K562 (cell line): ENCODE measurements at regions not wholly inside any gene's neighbourhood (a gene's known extent, or its start where the extent isn't known, plus 50 kb on each side); places are given as distances from the start of the nearest gene placed in this dataset.

Experiments used
- ATAC-seq: fragments of 200-7000 bp; cut with Tn5 transposase; 3 replicates; pipeline ENCODE4 v1.9.1; 2020; ENCODE audit warnings: moderate library complexity
- BruUV-seq: library from RNA; stranded (reverse); fragments of 400-500 nt; replicated peaks from 2 replicates; lab custom pipeline; 2021; lab: Mats Ljungman, UMichigan
- CTCF ChIA-PET: fragments of 300-600 bp; formaldehyde crosslinking; extraction: SDS; loops from one replicate; lab custom pipeline; 2021; ENCODE audit warnings: low intra/inter-chr PET ratio; lab: Yijun Ruan, JAX
- POLR2A ChIA-PET: fragments of 300-600, 350-650 bp; sonication (Branson Sonifier 250); formaldehyde crosslinking; extraction: SDS; loops from one replicate; lab custom pipeline; 2021; ENCODE audit warnings: antibody characterized with exemption, inconsistent platforms; lab: Yijun Ruan, JAX
- DNase-seq, 4 experiments: peaks; one replicate each; pipeline versions ENCODE4 v3.0.0 to v3.0.0-alpha.2; 2011 to 2018; ENCODE audit warnings: low spot score in 3 of 4, mixed read lengths in 3 of 4; ENCODE audit errors: extremely low read depth in 1 of 4
- FAIRE-seq: peaks from 2 replicates; lab custom pipeline; 2011; peaks lifted over from hg19 to GRCh38; lab: Jason Lieb, UNC
- H2AFZ ChIP-seq: 2 replicates; pipeline ENCODE4 v1.6.0; 2011; ENCODE audit warnings: low read depth, low read length, control low read depth, inconsistent platforms
- H3K27ac ChIP-seq: fragments of 200-600 bp; 3 replicates; pipeline ENCODE4 v1.8.0; 2011; ENCODE audit warnings: low read depth, mild to moderate bottlenecking, control low read depth, inconsistent platforms, low read length, moderate library complexity, mixed read lengths; ENCODE audit errors: extremely low read depth
- H3K27me3 ChIP-seq, 2 experiments: fragments of 300-600 bp in 1 of 2; 2 replicates in 1 of 2; 3 replicates in 1 of 2; pipeline versions ENCODE4 v1.6.0 to v1.8.0; 2011; ENCODE audit warnings: inconsistent platforms in 2 of 2, low read length in 2 of 2, mild to moderate bottlenecking in 1 of 2, mixed read lengths in 1 of 2, moderate library complexity in 1 of 2; ENCODE audit not compliant: control insufficient read depth in 2 of 2, insufficient read depth in 2 of 2
- H3K36me3 ChIP-seq: fragments of 300-600 bp; 3 replicates; pipeline ENCODE4 v1.8.0; 2011; ENCODE audit warnings: mild to moderate bottlenecking, low read length, inconsistent platforms; ENCODE audit not compliant: control insufficient read depth, insufficient read depth
- H3K4me1 ChIP-seq, 2 experiments: fragments of 200-600 bp in 1 of 2; replicated peaks in 1 of 2; 2 replicates in 1 of 2; 3 replicates in 1 of 2; pipeline versions ENCODE4 v1.5.1 to v1.8.0; 2011; ENCODE audit warnings: inconsistent platforms in 2 of 2, low read length in 2 of 2, mild to moderate bottlenecking in 1 of 2, mixed read lengths in 1 of 2, moderate library complexity in 1 of 2; ENCODE audit not compliant: control insufficient read depth in 2 of 2, insufficient read depth in 2 of 2
- H3K4me2 ChIP-seq: 2 replicates; pipeline ENCODE4 v1.6.1; 2011; ENCODE audit warnings: low read length, control low read depth, inconsistent platforms, mixed read lengths; ENCODE audit not compliant: insufficient read depth
- H3K4me3 ChIP-seq: fragments of 200-600 bp; sonication (generic), shearing (Covaris generic); 2 replicates; pipeline ENCODE4 v1.5.1; 2016; ENCODE audit warnings: control low read depth, inconsistent platforms
- H3K79me2 ChIP-seq: fragments of 200-600 bp; 3 replicates; pipeline ENCODE4 v1.8.0; 2011; ENCODE audit warnings: low read length, inconsistent platforms; ENCODE audit not compliant: control insufficient read depth, insufficient read depth
- H3K9ac ChIP-seq, 2 experiments: 2 replicates each; pipeline versions ENCODE4 v1.6.0 to v1.6.1; 2011; ENCODE audit warnings: low read depth in 2 of 2, low read length in 2 of 2, control low read depth in 1 of 2, inconsistent platforms in 1 of 2, mild to moderate bottlenecking in 1 of 2, mixed read lengths in 1 of 2; ENCODE audit not compliant: insufficient read depth in 1 of 2
- H3K9me1 ChIP-seq: one replicate; pipeline ENCODE4 v1.6.0; 2011; ENCODE audit warnings: inconsistent platforms, mild to moderate bottlenecking, low read length, moderate library complexity; ENCODE audit not compliant: control insufficient read depth, insufficient read depth
- H3K9me3 ChIP-seq: replicated peaks from 2 replicates; pipeline ENCODE4 v1.5.1; 2011; ENCODE audit warnings: low read depth, low read length, inconsistent platforms; ENCODE audit not compliant: control insufficient read depth, insufficient read depth
- H4K20me1 ChIP-seq: replicated peaks from 2 replicates; pipeline ENCODE4 v1.6.1; 2011; ENCODE audit warnings: low read length, inconsistent platforms, mixed read lengths; ENCODE audit not compliant: control insufficient read depth, insufficient read depth
- CREB1 ChIP-seq, 2 experiments: sonication (generic) in 1 of 2; formaldehyde crosslinking in 1 of 2; IDR thresholded peaks; 2 replicates each; pipeline versions ENCODE4 v1.6.1 to v1.8.0; 2012 to 2022; ENCODE audit warnings: inconsistent platforms in 1 of 2, mild to moderate bottlenecking in 1 of 2, missing genetic modification reagents in 1 of 2, moderate library complexity in 1 of 2
- FOXJ3 ChIP-seq: sonication (generic); formaldehyde crosslinking; IDR thresholded peaks from 2 replicates; pipeline ENCODE4 v1.4.0; 2020; ENCODE audit warnings: mild to moderate bottlenecking, missing genetic modification reagents
- HMGN3 ChIP-seq: IDR thresholded peaks from 2 replicates; pipeline ENCODE4 v1.6.1; 2011; ENCODE audit warnings: borderline replicate concordance, low read depth, mild to moderate bottlenecking, mixed read lengths, low read length; ENCODE audit not compliant: insufficient read length; ENCODE audit errors: extremely low read depth
- MCM7 ChIP-seq, 2 experiments: fragments of 450-650 bp; IDR thresholded peaks; 2 replicates each; pipeline ENCODE4 v1.6.1; 2016 to 2018
- MXD1 ChIP-seq: fragments of 250-450 bp; sonication (Bioruptor Pico); IDR thresholded peaks from 2 replicates; pipeline ENCODE4 v1.8.0; 2021; ENCODE audit warnings: borderline replicate concordance, mild to moderate bottlenecking, moderate library complexity; ENCODE audit not compliant: poor library complexity, severe bottlenecking
- NCOA1 ChIP-seq: fragments of 450-650 bp; IDR thresholded peaks from 2 replicates; pipeline ENCODE4 v1.6.1; 2016; ENCODE audit warnings: low read depth
- ZBTB17 ChIP-seq: fragments of 450-650 bp; formaldehyde crosslinking; IDR thresholded peaks from 2 replicates; pipeline ENCODE4 v1.4.0; 2020; ENCODE audit warnings: mild to moderate bottlenecking
- ZBTB5 ChIP-seq: fragments of 450-650 bp; IDR thresholded peaks from 2 replicates; pipeline ENCODE4 v1.6.1; 2017; ENCODE audit warnings: antibody characterized with exemption
- ZKSCAN1 ChIP-seq: fragments of 150-350 bp; IDR thresholded peaks from 2 replicates; pipeline ENCODE4 v1.6.1; 2016; ENCODE audit warnings: low read depth, low read length
- ZNF124 ChIP-seq: sonication (generic); formaldehyde crosslinking; IDR thresholded peaks from 2 replicates; pipeline ENCODE4 v1.8.1; 2022; ENCODE audit warnings: missing genetic modification reagents
- ZNF586 ChIP-seq: fragments of 450-650 bp; formaldehyde crosslinking; conservative IDR thresholded peaks from 2 replicates; pipeline ENCODE4 v1.4.0; 2020; ENCODE audit warnings: mild to moderate bottlenecking, moderate library complexity
- WGBS: fragments of 100-300 bp; shearing (Covaris generic); methylation state at CpG from one replicate; pipeline ENCODE4 v1.1.6; 2016; ENCODE audit warnings: low coverage, mixed read lengths; ENCODE audit not compliant: insufficient coverage; ENCODE audit errors: missing lambda C conversion rate; 5-methylcytosine and 5-hydroxymethylcytosine counted together
- in situ Hi-C: fragments of 300-500 bp; cut with MboI; formaldehyde crosslinking; loops from 4 replicates; pipeline ENCODE4 v1.15.0; 2018; ENCODE audit warnings: inconsistent platforms, mixed read lengths
- intact Hi-C: fragments of 100-400 bp; cut with micrococcal nuclease; formaldehyde crosslinking; loops from 2 replicates; pipeline ENCODE4 v1.14.2; 2022

DNA sequence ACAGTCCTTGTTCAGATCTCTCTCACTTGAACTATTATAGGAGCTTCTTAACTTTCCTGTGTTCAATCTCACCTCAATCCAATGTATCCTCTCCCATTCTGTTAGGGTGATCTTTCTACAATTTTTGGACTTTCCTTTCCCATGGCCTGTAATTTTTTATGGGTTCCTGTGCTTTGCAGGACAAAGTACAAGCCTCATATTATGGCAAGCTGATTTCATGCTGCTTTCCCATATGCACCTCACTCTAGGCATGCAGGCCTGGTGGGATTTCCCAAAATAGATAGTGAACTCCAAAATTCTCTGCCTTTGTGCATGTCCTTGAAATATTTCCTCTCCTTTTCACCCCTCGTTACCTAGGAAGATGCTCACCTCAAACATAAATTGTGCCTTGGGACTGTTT lies 499.4 kb downstream of the NAV3 start (continued):
- no peak for TF ChIP-seq ZNF124 (CRISPR knock-in tag)
- no peak for TF ChIP-seq MCM7 (IDR thresholded peaks at IDR 0.05)
- no peak for TF ChIP-seq NCOA1
- no peak for TF ChIP-seq CREB1 (IDR thresholded peaks at IDR 0.05)
- TF ChIP-seq CREB1 (CRISPR knock-in tag; IDR thresholded peaks at IDR 0.05): no peak
- no peak for TF ChIP-seq ZBTB17 (CRISPR knock-in tag)
- TF ChIP-seq ZNF586: no peak
- TF ChIP-seq MXD1 (CRISPR knock-in tag): no peak

DNA sequence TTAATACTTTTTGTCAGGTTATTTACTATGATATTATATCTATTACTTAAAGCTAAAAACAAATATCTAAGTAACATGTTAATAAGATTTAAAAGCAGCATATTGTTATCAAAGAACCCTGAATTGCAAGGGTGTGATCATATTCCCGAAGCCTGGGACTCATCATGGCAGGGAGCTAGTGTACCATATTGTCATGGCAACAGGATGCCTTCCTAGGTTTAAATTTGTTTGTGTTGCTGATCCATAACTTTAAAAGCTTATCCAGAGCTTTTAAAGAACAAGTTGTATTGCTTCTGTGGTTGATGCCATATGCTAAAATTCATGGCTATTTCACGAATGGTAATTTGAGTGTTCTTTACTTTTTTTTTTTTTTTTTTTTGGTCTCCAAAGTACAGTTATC lies 500.5 kb downstream of the NAV3 start:
- H3K4me1 ChIP-seq: no peaks in the 10 kb centered on the region
- intact Hi-C loops (no loop called here), in situ Hi-C loops (no loop called here)
- no peaks in the 10 kb centered on the region; the same call in 1 of the 2 replicates for H3K9me3 ChIP-seq
- no peak for ATAC-seq
- no peak overlapping the region for H3K27ac ChIP-seq
- no peak for DNase-seq
- WGBS: 0% methylated on average over 2 of the region's 2 CpGs
- FAIRE-seq: no peak
- no peak overlapping the region for H3K9ac ChIP-seq
- BruUV-seq: no TSS peak
- CTCF ChIA-PET: no interaction called here
- no peak overlapping the region for H3K4me2 ChIP-seq
- no peaks in the 10 kb centered on the region for H3K27me3 ChIP-seq
- no peaks in the 10 kb centered on the region for H3K79me2 ChIP-seq
- POLR2A ChIA-PET: interaction anchor here (0.6 kb wide), 1 partner anchor 10 kb away, joined by 3 read pairs; no protein-coding TSS in a partner anchor
- no peaks in the 10 kb centered on the region for H3K9me1 ChIP-seq
- no peak overlapping the region for H2AFZ ChIP-seq
- H3K4me3 ChIP-seq: no peak overlapping the region
- no peaks in the 10 kb centered on the region for H4K20me1 ChIP-seq
- H3K36me3 ChIP-seq: no peaks in the 10 kb centered on the region
- TF ChIP-seq HMGN3: no peak
- no peak for TF ChIP-seq ZKSCAN1
- TF ChIP-seq ZBTB5: no peak
- no peak for TF ChIP-seq FOXJ3 (CRISPR knock-in tag)
